WTC11 (cell line): ENCODE measurements at regions not wholly inside any gene's neighbourhood (a gene's known extent, or its start where the extent isn't known, plus 50 kb on each side); places are given as distances from the start of the nearest gene placed in this dataset.

Experiments
- ATAC-seq: fragments of 200-7000 bp; cut with Tn5 transposase; 2 replicates; pipeline ENCODE4 v1.10.0; 2021; ENCODE audit warnings: mild to moderate bottlenecking, moderate library complexity
- CTCF ChIA-PET: fragments of 300-600 bp; sonication (Branson Sonifier 250); formaldehyde crosslinking; loops from one replicate; lab custom pipeline; 2021; ENCODE audit warnings: antibody characterized with exemption; lab: Charles Lee
- POLR2A ChIA-PET: fragments of 350-600 bp; sonication (Branson Sonifier 250); formaldehyde crosslinking; loops from one replicate; lab custom pipeline; 2021; ENCODE audit warnings: antibody characterized with exemption; lab: Charles Lee
- DNase-seq: peaks from one replicate; pipeline ENCODE4 v3.0.0; 2021; ENCODE audit warnings: low spot score
- H3K27ac Mint-ChIP-seq: 2 replicates; pipeline ENCODE4 v1.8.0; 2021; ENCODE audit warnings: mixed read lengths
- H3K27me3 Mint-ChIP-seq: 2 replicates; pipeline ENCODE4 v1.8.0; 2021; ENCODE audit warnings: low read depth, mild to moderate bottlenecking, moderate library complexity, mixed read lengths
- H3K36me3 Mint-ChIP-seq: 2 replicates; pipeline ENCODE4 v1.8.0; 2021; ENCODE audit warnings: mixed read lengths
- H3K4me1 Mint-ChIP-seq: 2 replicates; pipeline ENCODE4 v1.8.0; 2022; ENCODE audit warnings: mixed read lengths
- H3K4me3 Mint-ChIP-seq: 2 replicates; pipeline ENCODE4 v1.8.0; 2021; ENCODE audit warnings: mild to moderate bottlenecking, moderate library complexity, mixed read lengths
- H3K9me3 Mint-ChIP-seq: 2 replicates; pipeline ENCODE4 v1.8.0; 2021; ENCODE audit warnings: mixed read lengths
- ATF1 ChIP-seq: sonication (generic); formaldehyde crosslinking; IDR thresholded peaks from 2 replicates; pipeline ENCODE4 v1.8.1; 2023; ENCODE audit warnings: mild to moderate bottlenecking, moderate library complexity, missing genetic modification reagents
- CBFB ChIP-seq: sonication (generic); formaldehyde crosslinking; IDR thresholded peaks from 2 replicates; pipeline ENCODE4 v1.8.1; 2022; ENCODE audit warnings: mild to moderate bottlenecking, low read depth, missing genetic modification reagents
- EMX1 ChIP-seq: fragments of 250-450 bp; sonication (Bioruptor Pico); IDR thresholded peaks from 2 replicates; pipeline ENCODE4 v1.8.0; 2021; ENCODE audit warnings: mild to moderate bottlenecking
- ESRRA ChIP-seq: sonication (generic); formaldehyde crosslinking; IDR thresholded peaks from 2 replicates; pipeline ENCODE4 v1.8.1; 2022; ENCODE audit warnings: mild to moderate bottlenecking, missing genetic modification reagents, borderline replicate concordance
- FOXJ3 ChIP-seq: sonication (generic); formaldehyde crosslinking; IDR thresholded peaks from 2 replicates; pipeline ENCODE4 v1.9.0; 2021; ENCODE audit warnings: missing genetic modification reagents, mild to moderate bottlenecking, borderline replicate concordance
- FOXP4 ChIP-seq: sonication (generic); formaldehyde crosslinking; IDR thresholded peaks from 2 replicates; pipeline ENCODE4 v1.8.0; 2022; ENCODE audit warnings: mild to moderate bottlenecking, missing genetic modification reagents
- JAZF1 ChIP-seq: fragments of 250-450 bp; sonication (Bioruptor Pico); IDR thresholded peaks from 2 replicates; pipeline ENCODE4 v1.9.0; 2021; ENCODE audit warnings: moderate library complexity, mild to moderate bottlenecking, inconsistent platforms
- NR3C1 ChIP-seq: sonication (generic); formaldehyde crosslinking; conservative IDR thresholded peaks from 2 replicates; pipeline ENCODE4 v1.8.1; 2023; ENCODE audit warnings: low read depth, mild to moderate bottlenecking, missing genetic modification reagents
- RORB ChIP-seq: fragments of 250-450 bp; sonication (Bioruptor Pico); IDR thresholded peaks from 2 replicates; pipeline ENCODE4 v1.9.0; 2021; ENCODE audit warnings: mild to moderate bottlenecking
- SMAD3 ChIP-seq: sonication (generic); formaldehyde crosslinking; IDR thresholded peaks from 2 replicates; pipeline ENCODE4 v1.8.0; 2022; ENCODE audit warnings: missing genetic modification reagents, mild to moderate bottlenecking, borderline replicate concordance
- SOX15 ChIP-seq: fragments of 250-450 bp; sonication (Bioruptor Pico); IDR thresholded peaks from 2 replicates; pipeline ENCODE4 v1.9.0; 2021; ENCODE audit warnings: mild to moderate bottlenecking
- TCF7 ChIP-seq: sonication (generic); formaldehyde crosslinking; IDR thresholded peaks from 2 replicates; pipeline ENCODE4 v1.8.0; 2022; ENCODE audit warnings: mild to moderate bottlenecking, low read depth, missing genetic modification reagents, moderate library complexity
- TEAD4 ChIP-seq: sonication (generic); formaldehyde crosslinking; IDR thresholded peaks from 2 replicates; pipeline ENCODE4 v1.8.0; 2022; ENCODE audit warnings: mild to moderate bottlenecking, missing genetic modification reagents
- TP53 ChIP-seq: sonication (generic); formaldehyde crosslinking; IDR thresholded peaks from 2 replicates; pipeline ENCODE4 v1.8.1; 2023; ENCODE audit warnings: mild to moderate bottlenecking, missing genetic modification reagents
- USF2 ChIP-seq: sonication (generic); formaldehyde crosslinking; IDR thresholded peaks from 2 replicates; pipeline ENCODE4 v1.8.1; 2023; ENCODE audit warnings: mild to moderate bottlenecking, missing genetic modification reagents, moderate library complexity
- ZNF121 ChIP-seq: sonication (generic); formaldehyde crosslinking; IDR thresholded peaks from 2 replicates; pipeline ENCODE4 v1.8.0; 2023; ENCODE audit warnings: missing genetic modification reagents
- ZNF232 ChIP-seq: sonication (generic); formaldehyde crosslinking; IDR thresholded peaks from 2 replicates; pipeline ENCODE4 v1.8.0; 2022; ENCODE audit warnings: mild to moderate bottlenecking, missing genetic modification reagents
- TF ChIP-seq, protein P1 (sequence below): sonication (generic); formaldehyde crosslinking; IDR thresholded peaks from 2 replicates; pipeline ENCODE4 v1.8.1; 2022; ENCODE audit warnings: mild to moderate bottlenecking, missing genetic modification reagents, moderate library complexity, borderline replicate concordance
- TF ChIP-seq, protein P2 (sequence below): sonication (generic); formaldehyde crosslinking; IDR thresholded peaks from 2 replicates; pipeline ENCODE4 v1.8.1; 2022; ENCODE audit warnings: missing genetic modification reagents, borderline replicate concordance
- TF ChIP-seq, protein P3 (sequence below): sonication (generic); formaldehyde crosslinking; IDR thresholded peaks from 2 replicates; pipeline ENCODE4 v1.8.0; 2023; ENCODE audit warnings: missing genetic modification reagents, mild to moderate bottlenecking, borderline replicate concordance
- TF ChIP-seq, protein P4 (sequence below): sonication (generic); formaldehyde crosslinking; IDR thresholded peaks from 2 replicates; pipeline ENCODE4 v1.8.1; 2023; ENCODE audit warnings: mild to moderate bottlenecking, missing genetic modification reagents, moderate library complexity

DNA sequence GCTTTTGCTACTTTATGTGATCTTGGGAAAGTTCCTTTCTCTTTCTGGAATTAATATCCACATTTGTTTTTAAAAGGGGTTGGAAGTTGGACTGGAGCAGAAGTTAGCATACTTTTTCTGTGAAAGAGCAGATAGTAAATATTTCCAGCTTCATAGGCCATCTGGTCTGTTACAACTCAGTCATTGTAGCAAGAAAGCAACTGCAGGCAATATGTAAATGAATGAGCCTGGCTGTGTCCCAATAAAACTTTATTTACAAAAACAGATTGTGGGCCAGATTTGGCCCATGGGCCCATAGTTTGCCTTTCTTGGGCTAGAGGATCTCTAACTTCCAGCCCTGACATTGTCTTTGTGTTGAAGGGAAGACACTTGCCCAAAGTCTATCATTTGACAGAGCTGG is 104.4 kb downstream of the ACTL7B start:
- peaks cover 10% of the 10 kb centered on the region for H3K9me3 Mint-ChIP-seq
- no peaks in the 10 kb centered on the region for H3K27me3 Mint-ChIP-seq
- POLR2A ChIA-PET, result no interaction called here
- peaks cover 6% of the 10 kb centered on the region for H3K4me1 Mint-ChIP-seq
- CTCF ChIA-PET, result no interaction called here
- no peak for DNase-seq
- no peaks in the 10 kb centered on the region for H3K36me3 Mint-ChIP-seq
- no peak overlapping the region for H3K4me3 Mint-ChIP-seq
- TF ChIP-seq TP53 (CRISPR knock-in tag) (no peak), SOX15 (CRISPR knock-in tag) (no peak)
- H3K27ac Mint-ChIP-seq, result no peak overlapping the region
- no peak for ATAC-seq

DNA sequence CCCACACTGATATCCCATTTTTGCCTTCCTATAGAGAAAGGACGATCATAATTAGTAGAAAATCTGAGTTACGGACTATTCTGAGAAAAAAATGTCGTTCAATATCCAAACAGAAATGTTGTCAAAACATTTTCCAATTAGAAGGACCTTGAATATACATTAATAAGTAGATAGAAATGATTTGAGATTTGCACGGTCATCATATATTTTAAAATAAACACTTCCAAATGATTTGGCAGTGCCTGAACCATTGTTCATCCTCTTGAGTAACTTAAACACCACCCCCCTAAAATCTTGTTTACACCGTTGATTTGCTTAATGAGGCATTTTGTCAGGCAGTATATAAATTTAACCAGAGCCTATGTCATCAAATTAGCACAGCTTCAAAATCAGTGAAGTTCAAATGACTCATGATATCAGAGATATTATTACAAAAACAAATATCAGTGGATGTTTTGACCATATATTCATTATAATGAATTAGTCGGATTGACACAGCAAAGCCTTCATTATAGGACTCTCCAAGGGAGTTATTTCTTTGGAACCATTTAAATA is 105.0 kb downstream of the ACTL7B start:
- ChIA-PET POLR2A (no interaction called here), CTCF (no interaction called here)
- DNase-seq (no peak), ATAC-seq (no peak)
- no peak overlapping the region for H3K27ac Mint-ChIP-seq
- no peaks in the 10 kb centered on the region for H3K27me3 Mint-ChIP-seq
- H3K9me3 Mint-ChIP-seq, result peaks cover 10% of the 10 kb centered on the region
- H3K36me3 Mint-ChIP-seq, result no peaks in the 10 kb centered on the region
- H3K4me3 Mint-ChIP-seq, result no peak overlapping the region
- H3K4me1 Mint-ChIP-seq, result no peaks in the 10 kb centered on the region; the same call in 1 of the 2 replicates
- TF ChIP-seq, protein P1, sequence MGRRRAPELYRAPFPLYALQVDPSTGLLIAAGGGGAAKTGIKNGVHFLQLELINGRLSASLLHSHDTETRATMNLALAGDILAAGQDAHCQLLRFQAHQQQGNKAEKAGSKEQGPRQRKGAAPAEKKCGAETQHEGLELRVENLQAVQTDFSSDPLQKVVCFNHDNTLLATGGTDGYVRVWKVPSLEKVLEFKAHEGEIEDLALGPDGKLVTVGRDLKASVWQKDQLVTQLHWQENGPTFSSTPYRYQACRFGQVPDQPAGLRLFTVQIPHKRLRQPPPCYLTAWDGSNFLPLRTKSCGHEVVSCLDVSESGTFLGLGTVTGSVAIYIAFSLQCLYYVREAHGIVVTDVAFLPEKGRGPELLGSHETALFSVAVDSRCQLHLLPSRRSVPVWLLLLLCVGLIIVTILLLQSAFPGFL (CRISPR knock-in tag), result no peak
- TF ChIP-seq JAZF1 (CRISPR knock-in tag), result no peak
- no peak for TF ChIP-seq ATF1
- TF ChIP-seq CBFB (CRISPR knock-in tag), result no peak
- no peak for TF ChIP-seq FOXP4 (CRISPR knock-in tag)
- TF ChIP-seq TCF7 (CRISPR knock-in tag), result no peak
- no peak for TF ChIP-seq RORB (CRISPR knock-in tag)
- TF ChIP-seq ZNF121 (CRISPR knock-in tag), result no peak
- no peak for TF ChIP-seq FOXJ3 (CRISPR knock-in tag)
- no peak for TF ChIP-seq TP53 (CRISPR knock-in tag)
- TF ChIP-seq SMAD3 (CRISPR knock-in tag), result no peak
- TF ChIP-seq ESRRA (CRISPR knock-in tag), result no peak
- TF ChIP-seq USF2, result no peak
- TF ChIP-seq, protein P2, sequence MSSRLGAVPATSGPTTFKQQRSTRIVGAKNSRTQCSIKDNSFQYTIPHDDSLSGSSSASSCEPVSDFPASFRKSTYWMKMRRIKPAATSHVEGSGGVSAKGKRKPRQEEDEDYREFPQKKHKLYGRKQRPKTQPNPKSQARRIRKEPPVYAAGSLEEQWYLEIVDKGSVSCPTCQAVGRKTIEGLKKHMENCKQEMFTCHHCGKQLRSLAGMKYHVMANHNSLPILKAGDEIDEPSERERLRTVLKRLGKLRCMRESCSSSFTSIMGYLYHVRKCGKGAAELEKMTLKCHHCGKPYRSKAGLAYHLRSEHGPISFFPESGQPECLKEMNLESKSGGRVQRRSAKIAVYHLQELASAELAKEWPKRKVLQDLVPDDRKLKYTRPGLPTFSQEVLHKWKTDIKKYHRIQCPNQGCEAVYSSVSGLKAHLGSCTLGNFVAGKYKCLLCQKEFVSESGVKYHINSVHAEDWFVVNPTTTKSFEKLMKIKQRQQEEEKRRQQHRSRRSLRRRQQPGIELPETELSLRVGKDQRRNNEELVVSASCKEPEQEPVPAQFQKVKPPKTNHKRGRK (CRISPR knock-in tag), result no peak
- TF ChIP-seq, protein P3, sequence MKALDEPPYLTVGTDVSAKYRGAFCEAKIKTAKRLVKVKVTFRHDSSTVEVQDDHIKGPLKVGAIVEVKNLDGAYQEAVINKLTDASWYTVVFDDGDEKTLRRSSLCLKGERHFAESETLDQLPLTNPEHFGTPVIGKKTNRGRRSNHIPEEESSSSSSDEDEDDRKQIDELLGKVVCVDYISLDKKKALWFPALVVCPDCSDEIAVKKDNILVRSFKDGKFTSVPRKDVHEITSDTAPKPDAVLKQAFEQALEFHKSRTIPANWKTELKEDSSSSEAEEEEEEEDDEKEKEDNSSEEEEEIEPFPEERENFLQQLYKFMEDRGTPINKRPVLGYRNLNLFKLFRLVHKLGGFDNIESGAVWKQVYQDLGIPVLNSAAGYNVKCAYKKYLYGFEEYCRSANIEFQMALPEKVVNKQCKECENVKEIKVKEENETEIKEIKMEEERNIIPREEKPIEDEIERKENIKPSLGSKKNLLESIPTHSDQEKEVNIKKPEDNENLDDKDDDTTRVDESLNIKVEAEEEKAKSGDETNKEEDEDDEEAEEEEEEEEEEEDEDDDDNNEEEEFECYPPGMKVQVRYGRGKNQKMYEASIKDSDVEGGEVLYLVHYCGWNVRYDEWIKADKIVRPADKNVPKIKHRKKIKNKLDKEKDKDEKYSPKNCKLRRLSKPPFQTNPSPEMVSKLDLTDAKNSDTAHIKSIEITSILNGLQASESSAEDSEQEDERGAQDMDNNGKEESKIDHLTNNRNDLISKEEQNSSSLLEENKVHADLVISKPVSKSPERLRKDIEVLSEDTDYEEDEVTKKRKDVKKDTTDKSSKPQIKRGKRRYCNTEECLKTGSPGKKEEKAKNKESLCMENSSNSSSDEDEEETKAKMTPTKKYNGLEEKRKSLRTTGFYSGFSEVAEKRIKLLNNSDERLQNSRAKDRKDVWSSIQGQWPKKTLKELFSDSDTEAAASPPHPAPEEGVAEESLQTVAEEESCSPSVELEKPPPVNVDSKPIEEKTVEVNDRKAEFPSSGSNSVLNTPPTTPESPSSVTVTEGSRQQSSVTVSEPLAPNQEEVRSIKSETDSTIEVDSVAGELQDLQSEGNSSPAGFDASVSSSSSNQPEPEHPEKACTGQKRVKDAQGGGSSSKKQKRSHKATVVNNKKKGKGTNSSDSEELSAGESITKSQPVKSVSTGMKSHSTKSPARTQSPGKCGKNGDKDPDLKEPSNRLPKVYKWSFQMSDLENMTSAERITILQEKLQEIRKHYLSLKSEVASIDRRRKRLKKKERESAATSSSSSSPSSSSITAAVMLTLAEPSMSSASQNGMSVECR (CRISPR knock-in tag), result no peak
- TF ChIP-seq TEAD4 (CRISPR knock-in tag), result no peak
- TF ChIP-seq ZNF232 (CRISPR knock-in tag), result no peak
- TF ChIP-seq, protein P4, sequence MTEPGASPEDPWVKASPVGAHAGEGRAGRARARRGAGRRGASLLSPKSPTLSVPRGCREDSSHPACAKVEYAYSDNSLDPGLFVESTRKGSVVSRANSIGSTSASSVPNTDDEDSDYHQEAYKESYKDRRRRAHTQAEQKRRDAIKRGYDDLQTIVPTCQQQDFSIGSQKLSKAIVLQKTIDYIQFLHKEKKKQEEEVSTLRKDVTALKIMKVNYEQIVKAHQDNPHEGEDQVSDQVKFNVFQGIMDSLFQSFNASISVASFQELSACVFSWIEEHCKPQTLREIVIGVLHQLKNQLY, result no peak
- TF ChIP-seq EMX1 (CRISPR knock-in tag), result no peak
- TF ChIP-seq NR3C1 (CRISPR knock-in tag), result no peak
